ENCODE measurements at regions not wholly inside any gene's neighbourhood (a gene's known extent, or its start where the extent isn't known, plus 50 kb on each side); places are given as distances from the start of the nearest gene placed in this dataset.

GRCh38 chr15:27623560-27624305 is 475.4 kb downstream of the OCA2 start:
- TF ChIP-seq POLR2AphosphoS5 (IDR thresholded peaks at IDR 0.05; ENCODE audit: low read depth, low read length): no peak
- TF ChIP-seq FOXP2 (optimal IDR thresholded peaks at IDR 0.05; ENCODE audit: borderline replicate concordance, extremely low read depth, extremely low read length, insufficient read depth): no peak
- TF ChIP-seq REST (IDR thresholded peaks at IDR 0.05; ENCODE audit: insufficient read depth in 1 of 2, low read depth in 2 of 2, low read length in 2 of 2): no peak
